Sigmoid colon (tissue), 6 donors: ENCODE measurements at regions not wholly inside any gene's neighbourhood (a gene's known extent, or its start where the extent isn't known, plus 50 kb on each side); places are given as distances from the start of the nearest gene placed in this dataset.

ENCODE experiments used
- DNase-seq: peaks from one replicate; pipeline ENCODE4 v3.0.0-alpha.2; 2019
- H3K27ac ChIP-seq, 4 donors: fragments of 200-600 bp; sonication (generic); one replicate each; pipeline ENCODE4 v1.5.1; 2016 to 2019; ENCODE audit warnings: mild to moderate bottlenecking in 1 of 4
- H3K27me3 ChIP-seq, 3 donors: fragments of 200-600 bp; sonication (generic); one replicate each; pipeline ENCODE4 v1.5.1; 2019; ENCODE audit warnings: mild to moderate bottlenecking in 1 of 3
- H3K36me3 ChIP-seq, 4 donors: fragments of 200-600 bp; sonication (generic); one replicate each; pipeline ENCODE4 v1.5.1; 2016 to 2019
- H3K4me1 ChIP-seq, 4 donors: fragments of 200-600 bp; sonication (generic); one replicate each; pipeline ENCODE4 v1.5.1; 2017 to 2019
- H3K4me3 ChIP-seq, 4 donors: fragments of 200-600 bp; sonication (generic); one replicate each; pipeline ENCODE4 v1.5.1; 2017 to 2019; ENCODE audit warnings: mild to moderate bottlenecking in 2 of 4, moderate library complexity in 1 of 4
- H3K9me3 ChIP-seq, 4 donors: fragments of 200-600 bp in 3 of 4; sonication (generic) in 3 of 4; one replicate each; pipeline versions ENCODE4 v1.5.1 to v1.6.1; 2013 to 2019
- CTCF ChIP-seq, 4 experiments: fragments of 450-650 bp in 3 of 4; fragments of 200-600 bp in 1 of 4; IDR thresholded peaks; one replicate each; pipeline ENCODE4 v1.5.1; 2016 to 2019; ENCODE audit warnings: antibody characterized with exemption in 4 of 4, mild to moderate bottlenecking in 3 of 4, moderate library complexity in 2 of 4
- EP300 ChIP-seq, 4 donors: sonication (generic); formaldehyde crosslinking; IDR thresholded peaks; one replicate each; pipeline ENCODE4 v1.6.1; 2017; ENCODE audit warnings: antibody characterized with exemption in 4 of 4
- POLR2A ChIP-seq, 2 donors: fragments of 450-650 bp; IDR thresholded peaks; one replicate each; pipeline ENCODE4 v1.6.1; 2016; ENCODE audit warnings: antibody characterized with exemption in 2 of 2, mild to moderate bottlenecking in 2 of 2, moderate library complexity in 2 of 2
- POLR2AphosphoS5 ChIP-seq, 4 donors: sonication (generic); formaldehyde crosslinking; IDR thresholded peaks; one replicate each; pipeline ENCODE4 v1.6.1; 2017; ENCODE audit warnings: antibody characterized with exemption in 4 of 4
- WGBS, 2 donors: extraction: QIAGEN DNeasy Blood & Tissue Kit; methylation state at CpG; one replicate each; pipeline ENCODE4 v1.1.7; 2013; 5-methylcytosine and 5-hydroxymethylcytosine counted together
- intact Hi-C: fragments of 100-400 bp; cut with DNase I; formaldehyde crosslinking; loops from one replicate; pipeline ENCODE4 v1.15.1; 2023
- donor health status: healthy with polysubstance abuse.
- donor health status: healthy.

GRCh38 chr12:95416111-95416636 lies 57.8 kb upstream of the METAP2 start:
- intact Hi-C loops: no loop called here
- no peak for TF ChIP-seq EP300 (IDR thresholded peaks at IDR 0.05)
- no peak for TF ChIP-seq POLR2AphosphoS5 (IDR thresholded peaks at IDR 0.05)
- TF ChIP-seq POLR2A (IDR thresholded peaks at IDR 0.05): no peak
- no peak for TF ChIP-seq CTCF (IDR thresholded peaks at IDR 0.05)
- DNase-seq: no peak
- no peaks in the 10 kb centered on the region for H3K9me3 ChIP-seq
- peaks cover 0 to 27% (median 15%) of the 10 kb centered on the region in 4 donors for H3K4me1 ChIP-seq
- no peaks in the 10 kb centered on the region for H3K27me3 ChIP-seq
- peak overlapping the region in 2 of 4 donors; percentile 10 to 57 for H3K27ac ChIP-seq
- WGBS, 2 donors: 81 to 84% methylated on average over 5 of the region's 5 CpGs
- no peaks in the 10 kb centered on the region for H3K36me3 ChIP-seq
- no peak overlapping the region for H3K4me3 ChIP-seq

GRCh38 chr12:95417372-95417771 lies 56.6 kb upstream of the METAP2 start:
- H3K27me3 ChIP-seq: no peaks in the 10 kb centered on the region
- 79 to 89% methylated on average over 2 of the region's 2 CpGs for WGBS, 2 donors
- H3K4me1 ChIP-seq: peaks cover 0 to 22% (median 15%) of the 10 kb centered on the region in 4 donors
- H3K9me3 ChIP-seq: no peaks in the 10 kb centered on the region
- no peaks in the 10 kb centered on the region for H3K36me3 ChIP-seq
- DNase-seq: no peak
- H3K27ac ChIP-seq: peak overlapping the region in 2 of 4 donors; percentile 25 to 57
- H3K4me3 ChIP-seq: no peak overlapping the region
- TF ChIP-seq EP300 (IDR thresholded peaks at IDR 0.05) (no peak), POLR2AphosphoS5 (IDR thresholded peaks at IDR 0.05) (no peak), CTCF (IDR thresholded peaks at IDR 0.05) (no peak), POLR2A (IDR thresholded peaks at IDR 0.05) (no peak)
- intact Hi-C loops: no loop called here

GRCh38 chr12:95418142-95418541 lies 55.8 kb upstream of the METAP2 start:
- Histone ChIP-seq H3K4me3 (no peak overlapping the region), H3K36me3 (no peaks in the 10 kb centered on the region), H3K27ac (peak overlapping the region in 2 of 4 donors; percentile 25 to 57), H3K4me1 (peaks cover 0 to 22% (median 15%) of the 10 kb centered on the region in 4 donors), H3K27me3 (no peaks in the 10 kb centered on the region), H3K9me3 (no peaks in the 10 kb centered on the region)
- 81 to 95% methylated on average over 2 of the region's 2 CpGs for WGBS, 2 donors
- intact Hi-C loops: no loop called here
- TF ChIP-seq POLR2A (IDR thresholded peaks at IDR 0.05) (no peak), EP300 (IDR thresholded peaks at IDR 0.05) (no peak), POLR2AphosphoS5 (IDR thresholded peaks at IDR 0.05) (no peak), CTCF (IDR thresholded peaks at IDR 0.05) (no peak)
- no peak for DNase-seq
